Glutamatergic neuron (in vitro differentiated cells): ENCODE measurements at regions not wholly inside any gene's neighbourhood (a gene's known extent, or its start where the extent isn't known, plus 50 kb on each side); places are given as distances from the start of the nearest gene placed in this dataset.

Experiments used
- DNase-seq: peaks from one replicate; pipeline ENCODE4 v3.0.0; 2022
- H3K27ac Mint-ChIP-seq: one replicate; pipeline ENCODE4 v1.8.0; 2020; ENCODE audit warnings: mild to moderate bottlenecking, mixed read lengths, inconsistent platforms; ENCODE audit not compliant: unreplicated experiment
- H3K27me3 Mint-ChIP-seq: one replicate; pipeline ENCODE4 v1.8.0; 2020; ENCODE audit warnings: mild to moderate bottlenecking, moderate library complexity, mixed read lengths, inconsistent platforms; ENCODE audit not compliant: unreplicated experiment
- H3K36me3 Mint-ChIP-seq: one replicate; pipeline ENCODE4 v1.8.0; 2020; ENCODE audit warnings: mild to moderate bottlenecking, mixed read lengths, inconsistent platforms; ENCODE audit not compliant: unreplicated experiment
- H3K4me1 Mint-ChIP-seq: one replicate; pipeline ENCODE4 v1.8.0; 2020; ENCODE audit warnings: mild to moderate bottlenecking, low read depth, mixed read lengths, inconsistent platforms; ENCODE audit not compliant: unreplicated experiment
- H3K4me3 Mint-ChIP-seq: one replicate; pipeline ENCODE4 v1.8.0; 2020; ENCODE audit warnings: mild to moderate bottlenecking, mixed read lengths, inconsistent platforms; ENCODE audit not compliant: unreplicated experiment
- H3K9me3 Mint-ChIP-seq: one replicate; pipeline ENCODE4 v1.8.0; 2020; ENCODE audit warnings: mild to moderate bottlenecking, moderate library complexity, mixed read lengths, inconsistent platforms; ENCODE audit not compliant: unreplicated experiment
- CTCF ChIP-seq: fragments of 200-600 bp; sonication (generic); IDR thresholded peaks from one replicate; pipeline ENCODE4 v1.5.0; 2021; ENCODE audit not compliant: partially characterized antibody, unreplicated experiment

- no peaks in the 10 kb centered on the region for H3K36me3 Mint-ChIP-seq
- no peak for DNase-seq
- H3K4me3 Mint-ChIP-seq: no peak overlapping the region
- H3K27me3 Mint-ChIP-seq: no peaks in the 10 kb centered on the region
- no peak overlapping the region for H3K27ac Mint-ChIP-seq
- H3K9me3 Mint-ChIP-seq: no peaks in the 10 kb centered on the region
- no peak for TF ChIP-seq CTCF
- peaks cover 2% of the 10 kb centered on the region for H3K4me1 Mint-ChIP-seq
Measured at GRCh38 chr16:54630284-54630967, 300.2 kb upstream of the IRX5 start.

- no peak for TF ChIP-seq CTCF
- DNase-seq: no peak
Measured at GRCh38 chr16:54628796-54629625, 301.7 kb upstream of the IRX5 start.

GRCh38 chr16:54627616-54628015 lies 303.0 kb upstream of the IRX5 start:
- Mint-ChIP-seq H3K4me3 (no peak overlapping the region), H3K36me3 (no peaks in the 10 kb centered on the region), H3K27ac (no peak overlapping the region), H3K4me1 (peaks cover 2% of the 10 kb centered on the region), H3K27me3 (no peaks in the 10 kb centered on the region), H3K9me3 (no peaks in the 10 kb centered on the region)
- TF ChIP-seq CTCF: no peak
- no peak for DNase-seq

More at GRCh38 chr16:54628796-54629625, 301.7 kb upstream of the IRX5 start:
- Mint-ChIP-seq H3K27me3 (no peaks in the 10 kb centered on the region), H3K27ac (no peak overlapping the region), H3K36me3 (no peaks in the 10 kb centered on the region), H3K4me3 (no peak overlapping the region), H3K4me1 (peaks cover 2% of the 10 kb centered on the region), H3K9me3 (no peaks in the 10 kb centered on the region)

- no peak for DNase-seq
- no peak overlapping the region for H3K27ac Mint-ChIP-seq
- H3K27me3 Mint-ChIP-seq: peaks cover 2% of the 10 kb centered on the region
Measured at GRCh38 chr16:54623636-54624035, 307.0 kb upstream of the IRX5 start.

More at GRCh38 chr16:54623636-54624035, 307.0 kb upstream of the IRX5 start:
- Mint-ChIP-seq H3K36me3 (peaks cover 14% of the 10 kb centered on the region), H3K4me1 (peaks cover 2% of the 10 kb centered on the region), H3K4me3 (no peak overlapping the region), H3K9me3 (no peaks in the 10 kb centered on the region)
- no peak for TF ChIP-seq CTCF
